Urothelium cell line (cell line): ENCODE measurements at regions not wholly inside any gene's neighbourhood (a gene's known extent, or its start where the extent isn't known, plus 50 kb on each side); places are given as distances from the start of the nearest gene placed in this dataset.
A peak's percentile ranks its signal among the peaks of the same experiment; 100 is the strongest.

Experiments used
- DNase-seq: peaks from one replicate; pipeline ENCODE4 v3.0.0; 2011; ENCODE audit warnings: low spot score, mixed read lengths
- FAIRE-seq: peaks from 2 replicates; lab custom pipeline; 2011; peaks lifted over from hg19 to GRCh38; lab: Jason Lieb, UNC

DNA sequence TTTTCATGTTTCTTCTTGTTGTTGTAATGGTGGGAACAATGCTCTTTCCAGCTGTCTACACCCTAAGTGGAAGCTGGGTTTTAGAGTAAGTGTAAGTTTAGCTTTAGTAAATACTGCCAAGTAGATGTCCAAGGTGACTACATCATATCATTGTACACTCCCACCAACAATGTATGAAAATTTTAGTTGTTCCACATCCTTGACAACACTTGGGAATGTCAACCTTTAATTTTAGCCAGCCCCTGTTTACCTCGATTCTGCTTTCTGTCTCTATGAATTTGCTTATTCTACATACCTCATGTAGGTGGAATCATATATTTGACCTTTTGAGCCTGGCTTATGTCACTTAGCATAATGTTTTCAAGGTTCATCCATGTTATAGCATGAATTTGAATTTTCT, 93.0 kb downstream of the MTPAP start:
- FAIRE-seq = no peak
- DNase-seq = no peak

DNA sequence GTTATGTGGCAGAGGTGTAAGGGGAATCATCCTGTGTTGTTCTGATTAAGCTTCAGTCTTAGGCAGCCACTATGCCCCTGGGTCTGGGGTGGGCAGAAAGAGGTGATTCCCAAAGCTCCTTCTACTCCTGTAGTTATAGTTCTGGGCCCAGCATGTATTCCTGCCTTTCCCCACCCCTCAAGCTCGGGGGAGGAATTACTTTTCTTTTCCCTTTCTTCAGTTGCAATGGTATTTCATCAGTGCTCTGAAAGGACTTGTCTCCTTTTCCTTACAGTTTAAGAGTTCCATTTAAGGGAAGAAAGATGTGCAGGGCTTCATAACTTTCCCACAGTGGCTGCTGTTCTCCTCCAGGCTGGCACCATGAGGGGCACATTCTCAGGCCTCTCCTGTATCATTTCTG, 94.2 kb downstream of the MTPAP start:
- DNase-seq = no peak
- FAIRE-seq = no peak

DNA sequence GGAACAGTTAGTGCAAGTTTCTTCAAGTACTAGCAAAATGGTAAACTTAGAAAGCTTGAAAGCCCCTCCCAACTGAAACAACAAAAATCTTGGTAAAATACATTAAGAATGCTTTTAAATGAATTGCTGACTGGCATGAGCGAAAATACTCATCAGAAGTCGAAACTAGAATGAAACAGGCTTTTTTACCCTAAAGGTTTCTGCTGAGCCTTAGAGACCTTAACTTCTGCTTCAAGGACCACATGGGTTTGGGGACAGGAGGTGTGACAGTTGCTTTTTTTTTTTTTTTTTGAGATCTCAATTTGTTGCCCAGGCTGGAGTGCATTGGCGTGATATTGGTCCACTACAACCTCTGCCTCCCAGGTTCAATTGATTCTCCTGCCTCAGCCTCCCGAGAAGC, 100.3 kb downstream of the MTPAP start:
- FAIRE-seq (no peak), DNase-seq (no peak)

DNA sequence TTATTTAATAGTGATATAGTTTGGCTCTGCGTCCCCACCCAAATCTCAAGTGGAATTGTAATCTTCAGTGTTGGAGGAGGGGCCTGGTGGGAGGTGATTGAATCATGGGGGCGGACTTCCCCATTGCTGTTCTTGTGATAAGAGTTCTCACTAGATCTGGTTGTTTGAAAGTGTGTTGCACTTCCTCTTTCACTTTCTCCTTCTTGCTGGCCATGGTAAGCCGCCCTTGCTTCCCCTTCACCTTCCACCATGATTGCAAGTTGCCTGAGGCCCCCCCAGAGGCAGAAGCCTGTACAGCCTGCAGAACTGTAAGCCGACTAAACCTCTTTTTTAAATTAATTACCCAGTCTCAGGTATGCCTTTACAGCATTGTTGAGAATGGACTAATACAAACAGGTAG, 101.4 kb downstream of the MTPAP start:
- DNase-seq = no peak
- no peak for FAIRE-seq

DNA sequence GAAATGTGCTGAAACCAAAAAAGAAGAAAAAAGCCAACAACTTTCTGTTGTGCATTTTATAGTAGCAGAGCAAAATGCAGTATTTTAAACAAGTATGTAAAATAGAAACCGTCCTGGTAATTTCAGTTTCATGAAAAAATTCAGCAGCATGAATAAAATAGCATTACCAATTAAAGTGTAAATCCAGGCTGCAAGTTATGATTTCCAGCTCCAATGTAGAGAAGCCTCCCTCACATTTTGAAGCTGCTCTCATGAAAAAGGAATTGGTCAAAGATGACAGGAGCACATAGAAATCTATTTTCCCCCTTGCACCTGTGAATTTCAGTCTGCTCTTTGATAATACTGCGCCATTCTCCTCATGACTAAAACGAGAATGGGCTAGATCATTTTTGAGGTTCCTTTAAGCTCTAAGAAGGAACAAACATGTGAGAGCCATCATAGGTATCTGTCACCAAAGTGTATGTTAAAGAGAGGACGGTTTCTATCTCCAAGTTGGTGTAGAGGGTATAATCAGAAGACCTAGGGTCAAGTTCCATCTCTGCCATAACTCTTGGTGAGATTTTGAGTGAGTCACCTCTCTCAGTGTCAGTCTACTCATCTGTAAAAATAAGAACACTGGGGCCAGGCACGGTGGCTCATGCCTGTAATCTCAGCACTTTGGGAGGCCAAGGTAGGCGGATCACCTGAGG, 107.5 kb downstream of the MTPAP start:
- no peak for DNase-seq
- no peak for FAIRE-seq

DNA sequence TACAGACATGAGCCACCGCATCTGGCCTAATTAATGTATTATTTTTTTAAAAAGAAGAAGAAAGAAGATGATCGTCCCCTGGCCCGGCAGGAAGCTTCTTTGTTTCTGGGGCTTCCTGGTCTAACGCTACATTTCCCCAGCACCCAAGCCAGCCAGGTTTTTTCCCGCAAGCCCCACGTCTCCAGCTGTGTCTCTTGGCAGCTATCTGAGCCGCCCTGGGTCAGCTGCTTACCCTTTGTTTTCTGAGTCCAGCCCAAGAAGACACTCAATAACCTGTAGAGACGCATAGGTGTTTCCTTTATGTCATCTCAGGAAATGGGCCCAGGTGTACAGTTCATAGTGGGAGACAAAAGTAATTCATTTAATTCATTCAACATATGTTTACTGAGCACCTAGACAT, 110.2 kb downstream of the MTPAP start:
- no peak for FAIRE-seq
- DNase-seq = no peak

DNA sequence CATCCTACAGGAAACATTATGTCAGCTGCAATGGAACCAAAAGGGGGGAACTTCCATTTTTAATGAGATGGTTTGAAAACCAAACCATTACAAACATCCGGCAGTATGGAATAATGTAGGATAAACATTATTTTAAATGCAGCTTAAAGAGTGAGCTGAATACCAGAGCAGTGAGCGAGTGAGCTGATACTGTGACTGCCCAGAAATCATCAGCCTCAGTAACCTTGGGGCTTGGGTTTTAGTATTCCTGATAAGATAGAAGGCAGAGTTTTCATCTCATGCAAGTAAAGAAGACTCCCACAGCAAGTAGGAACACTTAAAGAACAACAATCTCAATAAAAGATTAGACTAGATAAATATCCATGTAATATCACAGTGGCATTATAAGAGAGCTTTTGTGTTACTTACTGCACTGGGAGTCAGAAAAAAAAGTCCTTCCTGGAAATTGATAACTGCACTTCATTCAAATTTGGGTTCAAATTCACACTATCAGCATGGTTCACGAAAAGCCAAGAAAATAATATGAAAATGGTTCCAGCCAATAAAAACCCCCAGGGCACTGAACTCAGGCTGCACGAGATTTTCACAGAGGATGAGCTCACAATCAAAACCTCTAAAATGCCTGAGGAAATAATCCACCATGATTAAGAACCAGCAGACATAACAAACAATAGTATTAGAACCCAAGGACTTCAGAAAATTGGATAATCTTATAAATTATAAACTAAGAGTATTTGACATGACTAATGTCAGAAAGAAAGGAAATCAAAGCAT, 115.7 kb downstream of the MTPAP start:
- FAIRE-seq = no peak
- DNase-seq = no peak

DNA sequence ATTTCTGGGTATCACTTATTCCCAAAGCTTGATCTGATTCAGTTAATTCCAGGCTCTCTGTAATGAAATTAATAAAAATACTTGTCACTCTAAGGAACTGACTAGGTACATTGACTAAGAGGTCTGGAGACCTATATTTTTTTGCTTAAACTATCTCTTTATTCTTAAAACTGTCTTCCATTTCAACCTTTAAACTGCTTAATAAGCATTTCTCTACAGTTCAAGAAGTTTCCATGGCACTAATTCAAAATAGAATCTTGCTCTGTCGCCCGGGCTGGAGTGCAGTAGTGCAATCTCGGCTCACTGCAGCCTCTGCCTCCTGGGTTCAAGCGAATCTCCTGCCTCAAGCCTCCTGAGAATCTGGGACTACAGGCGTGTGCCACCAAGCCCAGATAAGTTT, 117.4 kb downstream of the MTPAP start:
- FAIRE-seq = no peak

DNA sequence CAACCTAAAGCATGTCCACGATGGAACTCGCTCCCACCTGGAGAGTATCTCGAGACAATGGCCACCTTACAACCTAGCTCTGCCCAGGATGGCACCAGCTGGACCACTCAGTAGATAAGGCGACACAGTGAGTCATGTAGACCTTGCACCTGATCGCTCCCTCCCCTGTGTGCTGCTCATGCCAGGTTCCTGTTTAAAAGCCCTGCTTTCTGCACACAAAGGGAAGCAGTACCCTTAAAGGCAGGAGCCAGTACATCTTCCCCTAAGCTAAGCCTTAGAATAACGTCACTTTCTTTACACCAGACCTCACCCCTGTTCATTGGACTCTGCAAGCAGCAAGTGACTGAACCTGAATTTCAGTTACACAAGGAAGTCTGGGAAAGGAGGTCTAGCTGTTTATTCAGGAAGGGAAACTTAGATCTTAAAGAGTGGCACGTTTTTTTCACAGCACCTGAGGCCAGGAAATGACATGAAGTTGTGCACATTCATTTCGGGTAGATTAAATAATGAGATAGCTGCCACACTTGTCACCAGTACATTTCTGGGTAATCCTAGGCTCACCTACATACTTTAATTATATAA, 117.9 kb downstream of the MTPAP start:
- DNase-seq = no peak
- FAIRE-seq = no peak

More for the DNA sequence above, 117.4 kb downstream of the MTPAP start:
- no peak for DNase-seq

DNA sequence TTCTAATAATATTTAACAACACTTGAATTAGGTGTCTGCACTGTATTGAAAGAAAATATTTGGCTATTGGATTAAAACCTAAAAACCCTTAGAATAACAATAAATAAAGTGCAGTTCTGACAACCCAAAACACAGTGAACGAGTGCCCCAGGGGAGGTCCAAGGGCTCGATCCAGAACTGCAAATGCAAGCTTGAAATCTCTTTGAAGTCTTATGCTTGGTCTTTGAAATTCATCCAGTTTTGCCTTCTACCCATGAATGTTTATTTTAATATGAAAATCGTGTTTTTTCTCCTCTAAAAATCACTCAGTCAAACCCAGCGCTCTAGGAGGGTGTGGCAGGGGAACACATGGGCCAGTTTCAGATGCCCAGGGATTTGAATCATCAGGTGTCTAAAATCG, 119.5 kb downstream of the MTPAP start:
- no peak for FAIRE-seq
- DNase-seq = no peak

DNA sequence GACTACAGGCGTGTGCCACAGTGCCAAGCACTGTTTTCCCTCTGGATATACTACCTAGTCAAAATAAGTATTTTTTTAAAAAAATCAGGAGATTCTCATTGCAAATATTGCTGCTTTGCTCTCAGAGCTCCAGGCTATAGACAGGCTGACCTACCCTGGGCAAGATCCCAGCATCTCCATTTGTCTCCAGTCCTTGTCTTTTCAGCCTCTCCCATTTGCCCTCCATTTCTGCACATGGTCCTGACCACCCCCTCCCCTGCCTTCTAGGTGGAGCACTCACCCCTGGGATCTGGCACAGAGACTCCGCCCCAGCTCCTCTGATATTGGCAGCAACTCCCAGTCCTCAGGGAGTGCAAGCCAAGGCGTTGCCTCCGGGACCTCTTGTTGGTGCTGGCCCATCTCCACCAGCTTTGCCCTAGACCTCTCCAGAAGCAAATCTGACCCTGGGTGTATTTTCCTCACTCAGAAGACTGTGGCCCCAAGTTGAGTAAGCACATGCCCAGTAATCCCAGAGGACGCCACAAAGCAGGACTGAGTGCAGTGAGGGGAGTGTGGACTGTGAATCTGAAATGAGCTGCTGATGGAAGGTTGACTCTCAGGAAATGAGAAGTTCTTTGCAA, 120.6 kb downstream of the MTPAP start:
- DNase-seq (no peak), FAIRE-seq (no peak)

DNA sequence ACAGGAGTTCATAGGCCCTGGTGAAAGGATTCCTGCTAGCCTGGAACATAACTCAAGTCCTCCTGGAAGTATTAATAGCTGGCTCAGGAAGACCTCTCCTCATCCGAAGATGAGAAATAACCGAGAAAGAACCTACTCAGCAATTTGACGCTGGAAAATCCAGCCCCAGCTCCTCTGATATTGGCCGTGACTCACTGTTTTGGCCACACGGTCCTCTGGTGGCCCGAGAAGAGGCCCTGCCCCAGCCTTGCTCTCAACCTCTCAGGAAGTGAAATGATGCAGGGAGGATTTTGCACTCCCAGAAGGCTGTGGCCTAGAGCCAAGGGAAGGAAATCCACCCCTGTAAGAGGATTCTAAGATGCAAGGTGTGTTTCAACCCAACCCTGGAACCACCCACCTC, 121.6 kb downstream of the MTPAP start:
- DNase-seq (peak; percentile 61), FAIRE-seq (no peak)

DNA sequence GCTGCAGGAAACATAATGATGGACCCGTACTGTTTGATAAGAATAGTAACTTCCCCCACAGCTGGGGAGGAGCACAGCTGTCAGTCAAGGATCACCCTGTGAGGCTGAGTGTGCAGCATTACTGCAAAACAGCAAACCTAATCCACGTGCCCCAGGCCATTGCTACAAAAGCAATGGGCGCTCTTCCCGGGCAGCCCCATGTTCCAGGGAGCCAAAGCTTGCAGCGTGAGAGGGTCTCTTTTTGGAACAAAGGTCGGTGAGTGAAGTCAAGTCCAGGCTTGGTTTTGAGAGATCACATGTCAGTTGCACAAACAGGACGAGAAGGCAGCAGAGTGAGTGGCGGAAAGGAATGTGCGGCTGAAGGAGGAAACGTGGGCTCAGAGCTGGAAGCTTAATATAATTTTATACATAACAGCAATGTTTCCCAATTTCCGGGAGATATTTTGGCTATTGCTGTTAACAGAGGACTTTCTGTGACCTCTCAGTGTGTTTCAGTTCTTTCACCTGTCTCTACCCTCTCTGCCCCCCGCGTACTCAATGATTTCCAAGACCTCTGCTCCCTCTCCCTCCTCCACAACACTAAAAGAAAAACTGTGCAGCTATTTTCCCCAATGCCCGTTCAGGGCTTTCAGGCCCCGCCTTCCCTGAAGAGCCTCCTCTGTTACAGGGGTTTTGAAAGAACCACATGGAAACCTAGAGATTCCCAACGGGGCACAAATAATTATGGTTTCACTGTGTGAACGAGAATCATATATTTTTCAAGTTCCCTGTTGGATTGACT, 128.9 kb downstream of the MTPAP start:
- no peak for FAIRE-seq
- peak; percentile 31 for DNase-seq

DNA sequence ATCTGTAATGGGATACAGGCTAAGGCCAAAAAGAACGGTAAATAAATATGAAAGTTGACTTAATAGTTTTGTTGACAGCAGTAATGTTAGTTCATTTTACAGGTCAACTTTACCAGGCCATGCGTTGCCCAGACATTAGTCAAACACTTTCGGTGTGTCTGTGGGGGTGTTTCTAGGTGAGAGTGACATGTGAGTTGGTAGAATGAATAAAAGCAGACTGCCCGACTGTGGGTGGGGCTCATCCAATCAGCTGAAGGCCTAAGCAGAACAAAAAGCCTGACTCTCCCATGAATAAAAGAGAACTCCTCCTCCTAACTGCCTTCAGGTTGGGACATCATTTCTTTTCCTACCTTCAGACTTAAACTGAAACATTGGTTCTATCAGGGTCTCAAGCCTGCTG, 132.3 kb downstream of the MTPAP start:
- FAIRE-seq = no peak
- no peak for DNase-seq

DNA sequence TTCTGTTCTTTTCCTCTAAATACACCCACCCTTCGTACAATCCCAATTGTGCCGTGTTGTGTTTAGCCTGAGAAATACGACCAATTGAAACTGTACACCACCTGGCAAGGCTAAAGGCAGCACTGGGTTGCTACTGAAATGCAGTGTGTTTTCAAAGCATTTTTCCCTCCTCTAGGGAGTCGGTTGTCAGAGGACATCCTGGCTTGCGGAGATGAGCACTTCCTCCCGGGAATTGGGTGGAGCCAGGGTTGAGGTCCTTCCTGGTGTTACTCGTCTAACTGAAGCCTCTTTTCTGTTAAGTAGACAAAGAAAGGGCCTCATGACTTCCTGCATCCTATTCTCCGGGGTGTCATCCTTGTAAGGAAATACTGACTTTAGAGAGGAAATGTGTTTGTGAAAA, 133.5 kb downstream of the MTPAP start:
- FAIRE-seq (no peak), DNase-seq (no peak)

DNA sequence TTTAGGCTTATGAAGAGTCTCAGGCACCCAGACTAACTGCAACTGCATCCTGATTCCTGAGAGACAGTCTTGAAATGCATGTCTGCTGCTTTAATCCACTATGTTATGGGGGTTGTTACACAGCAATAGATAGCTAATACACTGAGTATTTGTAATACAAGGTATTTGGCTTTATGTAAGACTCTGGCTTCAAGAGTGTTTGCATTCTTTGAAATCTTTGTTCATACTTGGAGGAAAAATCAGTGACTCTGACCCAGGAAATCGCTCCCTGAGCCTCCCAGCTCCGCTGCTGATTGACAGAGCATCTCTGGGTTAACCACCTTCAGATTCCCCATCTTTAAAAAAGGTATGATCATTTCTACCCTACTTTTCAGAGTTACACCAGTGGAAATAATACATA, 133.9 kb downstream of the MTPAP start:
- FAIRE-seq (no peak), DNase-seq (no peak)

DNA sequence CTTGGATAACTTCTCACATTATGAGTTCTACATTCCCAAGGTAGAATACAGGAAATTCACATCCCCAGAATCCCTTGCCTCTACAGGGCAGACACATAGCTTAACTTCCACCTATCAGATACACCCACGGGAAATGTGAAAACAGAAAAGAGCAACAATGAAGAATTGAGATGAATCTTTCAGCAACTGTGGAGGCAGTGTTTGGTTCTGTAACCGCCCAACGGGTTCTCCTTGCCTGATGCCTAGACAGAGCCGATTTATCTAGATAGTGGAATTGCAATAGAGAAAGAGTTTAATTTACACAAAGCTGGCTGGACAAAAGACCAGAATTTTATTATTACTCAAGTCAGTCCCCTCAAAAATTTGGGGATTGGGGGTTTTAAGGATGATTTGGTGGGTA, 138.8 kb downstream of the MTPAP start:
- DNase-seq (no peak), FAIRE-seq (no peak)

DNA sequence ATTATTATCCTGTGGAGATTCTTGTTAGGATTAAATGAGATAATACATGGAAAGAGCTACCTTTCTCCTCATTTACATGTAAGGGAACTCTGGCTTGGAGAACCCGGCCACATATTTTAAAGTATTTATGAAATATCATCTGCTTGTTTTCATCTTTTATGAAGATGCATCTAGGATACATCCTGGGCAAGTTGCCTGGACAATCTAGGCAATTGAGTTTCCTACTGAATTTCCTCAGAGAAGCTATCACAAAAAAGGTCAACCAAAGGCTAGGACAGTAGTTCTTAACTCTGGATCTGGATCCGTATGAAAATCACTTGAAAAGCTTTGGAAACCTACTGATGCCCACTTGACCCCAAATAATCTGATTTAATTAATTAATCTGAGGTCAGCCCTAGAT, 140.7 kb downstream of the MTPAP start:
- DNase-seq (no peak), FAIRE-seq (no peak)

DNA sequence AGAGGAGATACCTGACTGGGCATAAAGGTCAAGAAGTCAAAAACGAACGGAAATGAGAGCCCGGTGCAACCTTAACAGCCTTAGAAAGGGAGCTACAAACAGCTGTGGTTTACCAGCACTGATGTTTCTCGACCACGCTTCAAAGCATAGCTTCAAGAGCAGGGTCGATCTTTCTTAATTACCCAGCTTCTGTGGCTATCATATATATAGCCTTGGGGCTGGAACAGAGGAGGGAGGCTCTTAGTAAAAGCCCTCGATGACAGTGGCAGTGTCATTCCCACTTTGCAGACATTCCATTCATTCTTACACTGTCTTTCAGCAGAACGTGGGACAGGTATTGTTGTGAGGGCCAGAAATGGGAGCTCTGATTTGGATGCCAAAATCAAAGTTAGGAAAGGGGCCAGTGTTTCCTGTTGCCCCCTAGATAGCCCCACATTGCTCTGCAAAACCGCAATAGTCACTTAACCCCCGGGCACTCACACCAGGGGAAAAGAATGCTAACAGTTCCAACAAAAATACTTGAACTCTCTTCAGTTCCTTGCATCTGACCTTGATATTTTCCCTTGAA, 141.5 kb downstream of the MTPAP start:
- peak; percentile 65 for FAIRE-seq

DNA sequence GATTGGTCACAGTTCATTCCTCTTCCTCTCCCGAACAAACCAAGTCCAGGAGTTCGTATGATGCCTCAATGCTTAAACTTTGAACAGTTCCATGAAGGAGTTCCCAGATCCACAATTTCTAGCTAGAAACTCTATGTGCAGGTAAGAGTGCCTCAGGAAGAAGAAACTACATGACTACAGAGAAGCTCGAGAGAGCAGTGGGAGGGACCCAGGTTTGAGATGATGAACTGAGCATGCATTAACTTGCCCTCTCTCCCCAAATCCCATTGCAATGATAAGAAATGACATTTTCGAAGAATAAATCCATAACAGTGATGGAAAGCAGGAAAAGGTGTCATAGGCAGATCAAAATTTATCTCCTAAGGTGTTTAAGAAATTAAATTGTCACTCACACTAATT, 140.6 kb upstream of the JCAD start:
- no peak for FAIRE-seq
- DNase-seq = no peak

More for the DNA sequence above, 141.5 kb downstream of the MTPAP start:
- no peak for DNase-seq
